GM12878 (cell line): ENCODE measurements at regions not wholly inside any gene's neighbourhood (a gene's known extent, or its start where the extent isn't known, plus 50 kb on each side); places are given as distances from the start of the nearest gene placed in this dataset.

ENCODE experiments used
- ATAC-seq: fragments of 200-7000 bp; cut with Tn5 transposase; 3 replicates; pipeline ENCODE4 v1.9.1; 2020; ENCODE audit warnings: mild to moderate bottlenecking, moderate library complexity
- BruUV-seq: library from RNA; stranded (reverse); fragments of 400-500 nt; replicated peaks from 2 replicates; lab custom pipeline; 2021; lab: Mats Ljungman, UMichigan
- CTCF ChIA-PET: fragments of 300-600 bp; sonication (Branson Sonifier 250); formaldehyde crosslinking; extraction: SDS; loops from one replicate; lab custom pipeline; 2021; ENCODE audit warnings: inconsistent platforms; lab: Yijun Ruan, JAX
- POLR2A ChIA-PET: fragments of 350-600 bp; formaldehyde crosslinking; extraction: SDS; loops from one replicate; lab custom pipeline; 2021; ENCODE audit warnings: inconsistent platforms; lab: Charles Lee
- RAD21 ChIA-PET: fragments of 300-600 bp; sonication (Branson Sonifier 250); formaldehyde crosslinking; loops from one replicate; lab custom pipeline; 2023; ENCODE audit warnings: antibody characterized with exemption; ENCODE audit not compliant: unreplicated experiment; lab: Charles Lee
- SMC1A ChIA-PET: fragments of 300-600 bp; sonication (Branson Sonifier 250); formaldehyde crosslinking; loops from one replicate; lab custom pipeline; 2023; ENCODE audit not compliant: unreplicated experiment, uncharacterized antibody; lab: Charles Lee
- DNase-seq: peaks from one replicate; pipeline ENCODE4 v3.0.0-alpha.2; 2011; ENCODE audit warnings: low read depth, low spot score
- FAIRE-seq: peaks from 3 replicates; lab custom pipeline; 2011; peaks lifted over from hg19 to GRCh38; lab: Jason Lieb, UNC
- H2AFZ ChIP-seq: 2 replicates; pipeline ENCODE4 v1.6.0; 2011; ENCODE audit warnings: low read depth, low read length, control low read depth; ENCODE audit not compliant: control insufficient read depth
- H3K27ac ChIP-seq: 2 replicates; pipeline ENCODE4 v1.5.1; 2011; ENCODE audit warnings: control low read depth; ENCODE audit not compliant: control insufficient read depth, insufficient read depth
- H3K27me3 ChIP-seq, 2 experiments: replicated peaks in 1 of 2; 2 replicates each; pipeline versions ENCODE4 v1.6.0 to v1.6.1; 2011; ENCODE audit warnings: low read length in 1 of 2; ENCODE audit not compliant: control insufficient read depth in 2 of 2, insufficient read depth in 2 of 2
- H3K36me3 ChIP-seq, 2 experiments: 2 replicates each; pipeline ENCODE4 v1.5.1; 2011; ENCODE audit warnings: low read length in 1 of 2; ENCODE audit not compliant: control insufficient read depth in 2 of 2, insufficient read depth in 2 of 2
- H3K4me1 ChIP-seq: 2 replicates; pipeline ENCODE4 v1.6.1; 2011; ENCODE audit warnings: mild to moderate bottlenecking, low read length, moderate library complexity, mixed read lengths; ENCODE audit not compliant: control insufficient read depth, insufficient read depth
- H3K4me2 ChIP-seq: 2 replicates; pipeline ENCODE4 v1.6.0; 2011; ENCODE audit warnings: control low read depth; ENCODE audit not compliant: control insufficient read depth, insufficient read depth
- H3K4me3 ChIP-seq: fragments of 200-600 bp; sonication (generic); 2 replicates; pipeline ENCODE4 v1.5.1; 2016
- H3K79me2 ChIP-seq: 2 replicates; pipeline ENCODE4 v1.6.0; 2011; ENCODE audit warnings: low read length; ENCODE audit not compliant: control insufficient read depth, insufficient read depth
- H3K9ac ChIP-seq: 2 replicates; pipeline ENCODE4 v1.8.0; 2011; ENCODE audit warnings: low read length, control low read depth, mixed read lengths; ENCODE audit not compliant: control insufficient read depth, insufficient read depth
- H3K9me3 ChIP-seq: replicated peaks from 3 replicates; pipeline ENCODE4 v1.5.1; 2011; ENCODE audit warnings: mild to moderate bottlenecking, low read length; ENCODE audit not compliant: control insufficient read depth, insufficient read depth
- H4K20me1 ChIP-seq: 2 replicates; pipeline ENCODE4 v1.6.0; 2011; ENCODE audit not compliant: control insufficient read depth, insufficient read depth
- BCL11A ChIP-seq: IDR thresholded peaks from 2 replicates; pipeline ENCODE4 v1.6.1; 2011; ENCODE audit warnings: low read depth, low read length
- CBX5 ChIP-seq: sonication (generic); IDR thresholded peaks from 2 replicates; pipeline ENCODE4 v1.6.1; 2016; ENCODE audit warnings: low read depth, moderate library complexity, mild to moderate bottlenecking, inconsistent platforms
- EED ChIP-seq: sonication (generic); IDR thresholded peaks from 2 replicates; pipeline ENCODE4 v1.6.1; 2016; ENCODE audit warnings: antibody characterized with exemption, low read depth
- EGR1 ChIP-seq, 2 experiments: IDR thresholded peaks; 1 replicate in 1 of 2; 2 replicates in 1 of 2; pipeline ENCODE4 v1.6.1; 2011 to 2012; ENCODE audit warnings: low read depth in 2 of 2, low read length in 2 of 2, borderline replicate concordance in 1 of 2, mild to moderate bottlenecking in 1 of 2, moderate library complexity in 1 of 2
- FOXK2 ChIP-seq: fragments of 450-650 bp; IDR thresholded peaks from 2 replicates; pipeline ENCODE4 v1.6.1; 2017; ENCODE audit warnings: mild to moderate bottlenecking, moderate library complexity
- GABPA ChIP-seq: IDR thresholded peaks from 2 replicates; pipeline ENCODE4 v1.6.1; 2014; ENCODE audit warnings: antibody characterized with exemption, low read depth, mild to moderate bottlenecking, inconsistent platforms
- RUNX3 ChIP-seq: IDR thresholded peaks from 2 replicates; pipeline ENCODE4 v1.6.1; 2012; ENCODE audit warnings: low read length, inconsistent platforms
- SMAD5 ChIP-seq: IDR thresholded peaks from 2 replicates; pipeline ENCODE4 v1.6.1; 2016; ENCODE audit warnings: antibody characterized with exemption, low read depth
- TCF7 ChIP-seq: IDR thresholded peaks from 2 replicates; pipeline ENCODE4 v1.6.1; 2014; ENCODE audit warnings: antibody characterized with exemption, borderline replicate concordance
- WGBS: methylation state at CpG from one replicate; pipeline ENCODE4 v1.1.6; 2016; ENCODE audit warnings: low lambda C conversion rate; ENCODE audit not compliant: insufficient replicate concordance, insufficient coverage; ENCODE audit errors: missing lambda C conversion rate; 5-methylcytosine and 5-hydroxymethylcytosine counted together
- in situ Hi-C: fragments of 300-500 bp; cut with MboI; formaldehyde crosslinking; loops from 9 replicates; pipeline ENCODE4 v1.14.3; 2018; ENCODE audit warnings: mixed read lengths
- intact Hi-C: fragments of 100-400 bp; cut with micrococcal nuclease; formaldehyde crosslinking; loops from one replicate; pipeline ENCODE4 v1.14.2; 2022; ENCODE audit not compliant: unreplicated experiment
- TF ChIP-seq, protein P1 (sequence below): fragments of 450-650 bp; IDR thresholded peaks from 2 replicates; pipeline ENCODE4 v1.6.1; 2017; ENCODE audit warnings: mild to moderate bottlenecking, low read depth, inconsistent platforms; ENCODE audit not compliant: poor library complexity, severe bottlenecking

GRCh38 chr3:18580268-18580667, 155.1 kb upstream of the SATB1 start:
- WGBS, result 13% methylated on average over 2 of the region's 2 CpGs
- Histone ChIP-seq H3K4me3 (no peak overlapping the region), H3K27me3 (no peaks in the 10 kb centered on the region), H3K27ac (no peak overlapping the region), H3K79me2 (no peaks in the 10 kb centered on the region), H3K36me3 (no peaks in the 10 kb centered on the region), H3K9ac (no peak overlapping the region), H3K4me1 (no peaks in the 10 kb centered on the region), H4K20me1 (no peaks in the 10 kb centered on the region), H2AFZ (no peak overlapping the region), H3K4me2 (no peak overlapping the region), H3K9me3 (no peaks in the 10 kb centered on the region)
- in situ Hi-C loops (no loop called here), intact Hi-C loops (no loop called here)
- FAIRE-seq (peak; percentile 66), DNase-seq (no peak), ATAC-seq (no peak)
- ChIA-PET SMC1A (interaction anchor here (0.8 kb wide), 1 partner anchor 159 kb away, joined by 3 read pairs; no protein-coding TSS in a partner anchor), RAD21 (no interaction called here), POLR2A (no interaction called here), CTCF (no interaction called here)
- TF ChIP-seq FOXK2 (no peak), EGR1 (IDR thresholded peaks at IDR 0.05; ENCODE audit: borderline replicate concordance in 1 of 2, low read depth in 2 of 2, low read length in 2 of 2) (no peak), EED (no peak), BCL11A (no peak), TCF7 (no peak), GABPA (no peak), RUNX3 (no peak), CBX5 (no peak), SMAD5 (no peak)
- TF ChIP-seq, protein P1, sequence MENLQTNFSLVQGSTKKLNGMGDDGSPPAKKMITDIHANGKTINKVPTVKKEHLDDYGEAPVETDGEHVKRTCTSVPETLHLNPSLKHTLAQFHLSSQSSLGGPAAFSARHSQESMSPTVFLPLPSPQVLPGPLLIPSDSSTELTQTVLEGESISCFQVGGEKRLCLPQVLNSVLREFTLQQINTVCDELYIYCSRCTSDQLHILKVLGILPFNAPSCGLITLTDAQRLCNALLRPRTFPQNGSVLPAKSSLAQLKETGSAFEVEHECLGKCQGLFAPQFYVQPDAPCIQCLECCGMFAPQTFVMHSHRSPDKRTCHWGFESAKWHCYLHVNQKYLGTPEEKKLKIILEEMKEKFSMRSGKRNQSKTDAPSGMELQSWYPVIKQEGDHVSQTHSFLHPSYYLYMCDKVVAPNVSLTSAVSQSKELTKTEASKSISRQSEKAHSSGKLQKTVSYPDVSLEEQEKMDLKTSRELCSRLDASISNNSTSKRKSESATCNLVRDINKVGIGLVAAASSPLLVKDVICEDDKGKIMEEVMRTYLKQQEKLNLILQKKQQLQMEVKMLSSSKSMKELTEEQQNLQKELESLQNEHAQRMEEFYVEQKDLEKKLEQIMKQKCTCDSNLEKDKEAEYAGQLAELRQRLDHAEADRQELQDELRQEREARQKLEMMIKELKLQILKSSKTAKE, result no peak
- BruUV-seq, result no TSS peak
